PC-3 (cell line): ENCODE measurements at regions not wholly inside any gene's neighbourhood (a gene's known extent, or its start where the extent isn't known, plus 50 kb on each side); places are given as distances from the start of the nearest gene placed in this dataset.

ENCODE experiments used
- ATAC-seq: fragments of 200-7000 bp; cut with Tn5 transposase; 2 replicates; pipeline ENCODE4 v1.9.1; 2020; ENCODE audit warnings: mild to moderate bottlenecking, moderate library complexity
- BruUV-seq: library from RNA; stranded (reverse); fragments of 400-500 nt; replicated peaks from 2 replicates; lab custom pipeline; 2021; lab: Mats Ljungman, UMichigan
- CTCF ChIA-PET: fragments of 300-600 bp; sonication (Branson Sonifier 250); formaldehyde crosslinking; loops from one replicate; lab custom pipeline; 2022; ENCODE audit warnings: antibody characterized with exemption; lab: Charles Lee
- POLR2A ChIA-PET: fragments of 300-600 bp; sonication (Branson Sonifier 250); formaldehyde crosslinking; loops from one replicate; lab custom pipeline; 2022; ENCODE audit warnings: antibody characterized with exemption; ENCODE audit not compliant: unreplicated experiment; lab: Charles Lee
- DNase-seq: peaks from one replicate; pipeline ENCODE4 v3.0.0-alpha.2; 2015
- H2AFZ ChIP-seq: fragments of 300-600 bp; sonication (generic); 2 replicates; pipeline ENCODE4 v1.6.0; 2016; ENCODE audit warnings: antibody characterized with exemption, low read length
- H3F3A ChIP-seq: fragments of 300-600 bp; sonication (generic); one replicate; pipeline ENCODE4 v1.6.0; 2017; ENCODE audit warnings: antibody characterized with exemption, low read length, control low read depth, mild to moderate bottlenecking; ENCODE audit not compliant: unreplicated experiment
- H3K27ac ChIP-seq: fragments of 300-600 bp; sonication (generic); 2 replicates; pipeline ENCODE4 v1.5.1; 2016; ENCODE audit warnings: mild to moderate bottlenecking, low read length
- H3K27me3 ChIP-seq: fragments of 300-600 bp; sonication (generic); 2 replicates; pipeline ENCODE4 v1.6.1; 2016; ENCODE audit warnings: low read length, mixed read lengths
- H3K36me3 ChIP-seq: fragments of 300-600 bp; sonication (generic); 2 replicates; pipeline ENCODE4 v1.6.1; 2016; ENCODE audit warnings: low read depth, mixed run types, low read length, mixed read lengths
- H3K4me1 ChIP-seq: fragments of 300-600 bp; sonication (generic); 2 replicates; pipeline ENCODE4 v1.5.1; 2016; ENCODE audit warnings: low read length; ENCODE audit not compliant: insufficient read depth
- H3K4me2 ChIP-seq: fragments of 300-600 bp; sonication (generic); 2 replicates; pipeline ENCODE4 v1.6.0; 2016; ENCODE audit warnings: low read length
- H3K4me3 ChIP-seq: fragments of 300-600 bp; sonication (generic); 2 replicates; pipeline ENCODE4 v1.5.1; 2016; ENCODE audit warnings: mild to moderate bottlenecking, low read length, mixed read lengths
- H3K79me2 ChIP-seq: fragments of 300-600 bp; sonication (generic); 2 replicates; pipeline ENCODE4 v1.6.1; 2017; ENCODE audit warnings: low read length, mixed read lengths
- H3K9ac ChIP-seq: fragments of 300-600 bp; sonication (generic); 2 replicates; pipeline ENCODE4 v1.6.0; 2016; ENCODE audit warnings: mild to moderate bottlenecking, low read length
- H3K9me2 ChIP-seq: fragments of 300-600 bp; sonication (generic); replicated peaks from 2 replicates; pipeline ENCODE4 v1.6.1; 2016; ENCODE audit warnings: mixed run types, low read length, mixed read lengths
- H3K9me3 ChIP-seq: fragments of 300-600 bp; sonication (generic); 2 replicates; pipeline ENCODE4 v1.6.1; 2016; ENCODE audit warnings: low read length, mixed read lengths
- H4K20me1 ChIP-seq: fragments of 300-600 bp; sonication (generic); 2 replicates; pipeline ENCODE4 v1.6.1; 2016; ENCODE audit warnings: low read length, mixed read lengths
- EZH2 ChIP-seq: fragments of 300-600 bp; sonication (generic); IDR thresholded peaks from one replicate; pipeline ENCODE4 v1.6.1; 2017; ENCODE audit warnings: antibody characterized with exemption, mild to moderate bottlenecking, low read length; ENCODE audit not compliant: unreplicated experiment
- EZH2phosphoT487 ChIP-seq: fragments of 300-600 bp; sonication (generic); IDR thresholded peaks from 2 replicates; pipeline ENCODE4 v1.6.1; 2018; ENCODE audit warnings: mild to moderate bottlenecking, antibody characterized with exemption, low read length, borderline replicate concordance
- intact Hi-C: fragments of 100-400 bp; cut with micrococcal nuclease; formaldehyde crosslinking; loops from 2 replicates; pipeline ENCODE4 v1.9.0; 2023
- TF ChIP-seq, protein P1 (sequence below): fragments of 300-600 bp; sonication (generic); conservative IDR thresholded peaks from 2 replicates; pipeline ENCODE4 v1.5.1; 2017; ENCODE audit warnings: antibody characterized with exemption, low read depth, mild to moderate bottlenecking, low read length

DNA sequence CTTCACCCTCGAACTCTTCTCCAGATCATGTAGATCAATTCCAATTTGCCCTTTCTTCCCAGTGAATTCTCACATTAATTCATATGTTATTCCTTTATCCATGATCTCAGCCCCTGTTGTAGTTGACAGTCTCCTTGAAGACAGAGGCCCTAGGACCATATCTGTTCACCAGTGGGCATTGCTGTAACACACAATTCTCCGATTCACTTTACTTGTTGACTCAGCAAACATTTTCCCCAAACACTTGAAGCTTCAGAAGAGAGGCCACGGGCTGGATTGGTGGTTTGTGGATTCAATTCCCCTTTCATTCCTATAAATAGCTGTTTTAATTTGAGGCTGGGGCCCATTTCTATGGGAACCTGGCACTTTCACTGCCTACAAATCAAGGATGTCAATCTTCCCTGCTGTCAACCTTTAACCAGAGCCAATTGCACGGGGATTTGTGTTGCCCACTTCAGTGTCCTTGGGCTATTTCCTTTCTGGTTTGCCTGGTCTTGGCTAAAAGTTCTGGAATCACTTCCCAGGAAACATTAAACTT, 393.0 kb upstream of the KIRREL3 start:
- Histone ChIP-seq H3K4me3 (no peak overlapping the region), H3K27ac (no peak overlapping the region), H3K9me2 (no peaks in the 10 kb centered on the region), H3K4me2 (no peak overlapping the region), H3K27me3 (0 out of 2 replicates have a peak, but pooled peaks cover 2% of the 10 kb centered on the region), H3K36me3 (no peaks in the 10 kb centered on the region), H3K79me2 (no peaks in the 10 kb centered on the region), H3K9ac (no peak overlapping the region), H4K20me1 (no peaks in the 10 kb centered on the region), H2AFZ (no peak overlapping the region), H3K9me3 (peaks cover 10% of the 10 kb centered on the region), H3F3A (no peaks in the 10 kb centered on the region), H3K4me1 (no peaks in the 10 kb centered on the region)
- no peak for DNase-seq
- no peak for ATAC-seq
- TF ChIP-seq, protein P1, sequence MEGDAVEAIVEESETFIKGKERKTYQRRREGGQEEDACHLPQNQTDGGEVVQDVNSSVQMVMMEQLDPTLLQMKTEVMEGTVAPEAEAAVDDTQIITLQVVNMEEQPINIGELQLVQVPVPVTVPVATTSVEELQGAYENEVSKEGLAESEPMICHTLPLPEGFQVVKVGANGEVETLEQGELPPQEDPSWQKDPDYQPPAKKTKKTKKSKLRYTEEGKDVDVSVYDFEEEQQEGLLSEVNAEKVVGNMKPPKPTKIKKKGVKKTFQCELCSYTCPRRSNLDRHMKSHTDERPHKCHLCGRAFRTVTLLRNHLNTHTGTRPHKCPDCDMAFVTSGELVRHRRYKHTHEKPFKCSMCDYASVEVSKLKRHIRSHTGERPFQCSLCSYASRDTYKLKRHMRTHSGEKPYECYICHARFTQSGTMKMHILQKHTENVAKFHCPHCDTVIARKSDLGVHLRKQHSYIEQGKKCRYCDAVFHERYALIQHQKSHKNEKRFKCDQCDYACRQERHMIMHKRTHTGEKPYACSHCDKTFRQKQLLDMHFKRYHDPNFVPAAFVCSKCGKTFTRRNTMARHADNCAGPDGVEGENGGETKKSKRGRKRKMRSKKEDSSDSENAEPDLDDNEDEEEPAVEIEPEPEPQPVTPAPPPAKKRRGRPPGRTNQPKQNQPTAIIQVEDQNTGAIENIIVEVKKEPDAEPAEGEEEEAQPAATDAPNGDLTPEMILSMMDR = no peak
- TF ChIP-seq EZH2phosphoT487 (no peak), EZH2 (no peak)
- intact Hi-C loops = no loop called here
- ChIA-PET CTCF (no interaction called here), POLR2A (no interaction called here)
- no TSS peak for BruUV-seq

DNA sequence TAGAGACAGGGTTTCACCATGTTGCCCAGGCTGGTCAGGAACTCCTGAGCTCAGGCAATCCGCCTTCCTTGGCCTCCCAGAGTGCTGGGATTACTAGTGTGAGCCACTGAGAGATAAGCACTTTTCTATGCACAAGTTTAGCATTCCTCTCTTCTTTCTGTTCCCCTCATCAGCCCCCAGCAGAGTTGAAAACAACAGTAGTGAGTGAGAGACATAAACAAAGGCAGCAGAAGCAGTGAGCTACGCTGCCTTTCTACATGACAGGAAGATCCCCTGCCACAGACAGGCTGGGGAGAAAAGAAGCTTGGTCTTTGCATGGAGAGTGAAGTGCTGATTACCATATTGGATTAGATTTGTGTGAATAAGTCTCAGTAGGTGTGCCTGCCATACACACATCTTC, 392.0 kb upstream of the KIRREL3 start:
- H3K9ac ChIP-seq = no peak overlapping the region
- intact Hi-C loops = no loop called here
- H3K4me1 ChIP-seq = no peaks in the 10 kb centered on the region
- H3K79me2 ChIP-seq = no peaks in the 10 kb centered on the region
- H3K4me2 ChIP-seq = no peak overlapping the region
- no TSS peak for BruUV-seq
- H4K20me1 ChIP-seq = no peaks in the 10 kb centered on the region
- H3F3A ChIP-seq = no peaks in the 10 kb centered on the region
- H2AFZ ChIP-seq = no peak overlapping the region
- no peak overlapping the region for H3K4me3 ChIP-seq
- H3K27me3 ChIP-seq = no peaks in the 10 kb centered on the region
- H3K36me3 ChIP-seq = no peaks in the 10 kb centered on the region
- CTCF ChIA-PET = no interaction called here
- H3K27ac ChIP-seq = no peak overlapping the region
- DNase-seq = no peak
- ATAC-seq = no peak
- POLR2A ChIA-PET = no interaction called here
- TF ChIP-seq EZH2 = no peak
- no peak for TF ChIP-seq EZH2phosphoT487
- TF ChIP-seq, protein P1 = no peak
- peaks cover 10% of the 10 kb centered on the region for H3K9me3 ChIP-seq
- no peaks in the 10 kb centered on the region for H3K9me2 ChIP-seq

DNA sequence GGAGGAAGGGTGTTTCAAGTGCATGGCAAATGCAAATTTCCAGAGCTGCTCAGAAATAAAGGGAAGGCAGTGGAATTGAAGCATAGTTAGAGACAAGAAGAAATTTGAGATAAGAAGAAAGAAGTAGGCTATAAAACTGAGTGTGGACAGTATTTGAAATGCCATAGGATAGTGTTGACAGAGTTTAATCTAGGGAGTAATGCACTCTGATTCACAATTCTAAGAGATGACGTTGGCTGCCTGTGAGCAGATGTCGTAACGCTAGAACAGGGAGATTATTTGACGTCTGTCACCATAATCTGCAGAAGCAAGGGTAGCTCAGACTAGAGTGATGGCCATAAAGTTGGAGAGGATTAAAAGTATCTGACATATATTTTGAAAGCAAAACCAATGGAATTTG, 389.9 kb upstream of the KIRREL3 start:
- POLR2A ChIA-PET = no interaction called here
- H3K79me2 ChIP-seq = no peaks in the 10 kb centered on the region
- ATAC-seq (no peak), DNase-seq (no peak)
- TF ChIP-seq, protein P1 = no peak
- TF ChIP-seq EZH2phosphoT487 (no peak), EZH2 (no peak)
- no peak overlapping the region for H3K27ac ChIP-seq
- no peaks in the 10 kb centered on the region for H3F3A ChIP-seq
- CTCF ChIA-PET = no interaction called here
- BruUV-seq = no TSS peak
- H3K36me3 ChIP-seq = no peaks in the 10 kb centered on the region
- H3K4me3 ChIP-seq = no peak overlapping the region
- H3K9ac ChIP-seq = no peak overlapping the region
- H3K9me2 ChIP-seq = no peaks in the 10 kb centered on the region
- no peak overlapping the region for H3K4me2 ChIP-seq
- no peaks in the 10 kb centered on the region for H3K4me1 ChIP-seq
- peaks cover under 1% of the 10 kb centered on the region for H3K9me3 ChIP-seq
- intact Hi-C loops = no loop called here
- no peak overlapping the region for H2AFZ ChIP-seq
- H4K20me1 ChIP-seq = no peaks in the 10 kb centered on the region
- no peaks in the 10 kb centered on the region; the same call in 1 of the 2 replicates for H3K27me3 ChIP-seq
